Neural crest cell (in vitro differentiated cells): ENCODE measurements at regions not wholly inside any gene's neighbourhood (a gene's known extent, or its start where the extent isn't known, plus 50 kb on each side); places are given as distances from the start of the nearest gene placed in this dataset.

Source experiments
- DNase-seq: peaks from one replicate; pipeline ENCODE4 v3.0.0; 2021; ENCODE audit warnings: low read depth, mixed read lengths, low spot score
- H3K27ac Mint-ChIP-seq: one replicate; pipeline ENCODE4 v1.8.0; 2021; ENCODE audit warnings: mild to moderate bottlenecking, mixed read lengths; ENCODE audit not compliant: unreplicated experiment
- H3K27me3 Mint-ChIP-seq: 2 replicates; pipeline ENCODE4 v1.8.0; 2021; ENCODE audit warnings: low read depth, mild to moderate bottlenecking, mixed read lengths
- H3K36me3 Mint-ChIP-seq: 2 replicates; pipeline ENCODE4 v1.8.0; 2021; ENCODE audit warnings: low read depth, mild to moderate bottlenecking, mixed read lengths
- H3K4me1 Mint-ChIP-seq: 2 replicates; pipeline ENCODE4 v1.8.0; 2021; ENCODE audit warnings: mixed read lengths
- H3K4me3 Mint-ChIP-seq: one replicate; pipeline ENCODE4 v1.8.0; 2021; ENCODE audit warnings: mild to moderate bottlenecking, mixed read lengths
- H3K9me3 Mint-ChIP-seq: 2 replicates; pipeline ENCODE4 v1.8.0; 2021; ENCODE audit warnings: mixed read lengths
- TF ChIP-seq, protein P1 (sequence below): fragments of 200-600 bp; sonication (generic); conservative IDR thresholded peaks from 2 replicates; pipeline ENCODE4 v1.5.0; 2021; ENCODE audit warnings: antibody characterized with exemption, mild to moderate bottlenecking

DNA sequence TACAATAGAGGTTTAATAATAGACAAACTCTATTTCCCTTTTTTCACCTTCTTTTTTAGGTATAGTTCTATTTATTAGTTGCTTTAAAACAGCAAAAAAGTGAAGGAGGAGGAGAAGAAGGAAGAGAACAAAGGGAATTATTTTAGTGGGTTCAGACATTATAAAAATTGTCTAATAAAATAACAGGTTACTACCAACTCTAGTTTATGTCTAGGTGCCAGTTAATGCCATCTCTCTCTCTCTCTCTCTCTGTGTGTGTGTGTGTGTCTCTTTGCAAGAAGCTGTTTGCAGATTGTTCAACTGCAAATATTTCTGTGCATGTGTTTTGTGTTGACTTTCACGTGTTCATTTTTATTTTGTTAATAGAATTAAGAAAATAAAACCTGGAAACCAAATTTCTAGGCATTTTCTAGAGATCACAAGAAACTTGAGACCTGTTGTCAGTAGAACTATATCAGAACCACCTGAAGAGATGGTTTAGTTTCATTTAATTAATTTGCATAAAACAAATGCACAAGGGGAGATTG lies 313.5 kb upstream of the SGK1 start:
- no peak for DNase-seq
- Mint-ChIP-seq H3K36me3 (no peaks in the 10 kb centered on the region), H3K4me3 (no peak overlapping the region), H3K27ac (no peak overlapping the region), H3K9me3 (no peaks in the 10 kb centered on the region), H3K27me3 (no peaks in the 10 kb centered on the region), H3K4me1 (no peaks in the 10 kb centered on the region)
- TF ChIP-seq, protein P1, sequence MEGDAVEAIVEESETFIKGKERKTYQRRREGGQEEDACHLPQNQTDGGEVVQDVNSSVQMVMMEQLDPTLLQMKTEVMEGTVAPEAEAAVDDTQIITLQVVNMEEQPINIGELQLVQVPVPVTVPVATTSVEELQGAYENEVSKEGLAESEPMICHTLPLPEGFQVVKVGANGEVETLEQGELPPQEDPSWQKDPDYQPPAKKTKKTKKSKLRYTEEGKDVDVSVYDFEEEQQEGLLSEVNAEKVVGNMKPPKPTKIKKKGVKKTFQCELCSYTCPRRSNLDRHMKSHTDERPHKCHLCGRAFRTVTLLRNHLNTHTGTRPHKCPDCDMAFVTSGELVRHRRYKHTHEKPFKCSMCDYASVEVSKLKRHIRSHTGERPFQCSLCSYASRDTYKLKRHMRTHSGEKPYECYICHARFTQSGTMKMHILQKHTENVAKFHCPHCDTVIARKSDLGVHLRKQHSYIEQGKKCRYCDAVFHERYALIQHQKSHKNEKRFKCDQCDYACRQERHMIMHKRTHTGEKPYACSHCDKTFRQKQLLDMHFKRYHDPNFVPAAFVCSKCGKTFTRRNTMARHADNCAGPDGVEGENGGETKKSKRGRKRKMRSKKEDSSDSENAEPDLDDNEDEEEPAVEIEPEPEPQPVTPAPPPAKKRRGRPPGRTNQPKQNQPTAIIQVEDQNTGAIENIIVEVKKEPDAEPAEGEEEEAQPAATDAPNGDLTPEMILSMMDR: no peak

DNA sequence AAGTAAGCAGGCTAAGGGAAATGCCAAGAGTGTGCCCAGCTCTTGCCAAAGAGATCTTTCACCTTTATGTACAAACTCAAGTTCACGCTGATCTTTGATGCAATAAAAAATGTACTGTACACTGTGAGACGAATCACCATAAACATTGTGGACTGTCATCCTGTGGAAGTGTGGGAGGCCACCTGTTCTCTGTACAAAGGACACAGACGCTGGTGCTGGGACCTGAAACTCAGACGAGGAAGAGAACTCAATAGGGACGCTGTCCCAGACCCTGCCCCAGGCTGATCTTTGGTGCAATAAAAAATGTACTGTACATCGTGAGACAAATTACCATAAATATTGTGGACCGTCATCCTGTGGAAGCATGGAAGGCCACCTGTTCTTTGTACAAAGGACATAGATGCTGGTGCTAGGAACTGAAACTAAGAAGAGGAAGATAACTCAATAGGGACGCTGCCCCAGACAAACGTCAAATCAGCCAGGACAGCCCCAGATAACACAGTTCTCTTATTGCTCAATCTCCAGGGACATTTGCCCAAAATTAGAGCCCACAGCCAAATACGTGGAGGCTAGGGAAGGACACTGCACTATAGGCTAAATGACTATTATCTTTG lies 312.7 kb upstream of the SGK1 start:
- no peak overlapping the region for H3K4me3 Mint-ChIP-seq
- H3K27ac Mint-ChIP-seq: no peak overlapping the region
- no peak for DNase-seq
- H3K4me1 Mint-ChIP-seq: peaks cover 5% of the 10 kb centered on the region
- H3K27me3 Mint-ChIP-seq: no peaks in the 10 kb centered on the region
- TF ChIP-seq, protein P1: no peak
- no peaks in the 10 kb centered on the region for H3K36me3 Mint-ChIP-seq
- H3K9me3 Mint-ChIP-seq: no peaks in the 10 kb centered on the region

DNA sequence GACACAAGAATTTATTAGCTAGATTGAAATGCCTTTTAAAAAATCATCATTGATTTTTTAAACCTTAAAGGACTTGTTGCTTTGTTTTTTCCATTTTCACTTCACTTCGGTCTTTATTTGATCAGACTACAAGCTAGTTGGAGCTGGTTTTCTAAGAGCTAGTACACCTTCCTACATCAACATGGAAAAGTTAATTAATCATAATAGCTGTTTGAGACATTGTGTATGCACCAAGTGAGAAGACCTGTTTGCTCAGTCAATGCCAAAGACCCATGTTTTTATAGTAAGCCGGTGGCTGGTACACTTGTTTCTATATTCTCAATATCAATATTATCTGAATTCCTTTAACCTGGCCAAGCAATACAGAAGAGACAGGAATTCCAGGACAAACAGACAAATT lies 310.2 kb upstream of the SGK1 start:
- DNase-seq: no peak
- H3K27ac Mint-ChIP-seq: no peak overlapping the region
- no peaks in the 10 kb centered on the region for H3K9me3 Mint-ChIP-seq
- H3K27me3 Mint-ChIP-seq: no peaks in the 10 kb centered on the region
- TF ChIP-seq, protein P1: no peak
- H3K4me1 Mint-ChIP-seq: peaks cover 8% of the 10 kb centered on the region
- no peak overlapping the region for H3K4me3 Mint-ChIP-seq
- no peaks in the 10 kb centered on the region for H3K36me3 Mint-ChIP-seq

DNA sequence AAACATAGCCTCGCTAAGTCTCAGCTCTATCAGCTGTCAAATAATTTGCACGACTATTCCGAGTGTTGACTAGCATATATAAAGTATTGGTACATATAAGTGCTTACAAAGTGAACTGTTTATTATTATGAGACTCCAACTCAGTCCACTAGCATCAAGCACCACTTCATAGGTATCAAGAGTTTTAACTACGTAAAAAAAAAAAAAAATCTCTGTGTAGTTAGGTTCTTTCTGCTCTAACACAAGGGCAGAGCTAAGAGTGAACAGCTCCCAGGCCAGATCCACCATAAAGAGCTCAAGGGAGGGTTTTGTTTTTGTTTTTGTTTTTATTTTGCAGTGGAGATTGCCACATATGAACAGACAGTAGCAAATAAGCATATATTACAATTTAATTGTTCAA lies 309.8 kb upstream of the SGK1 start:
- TF ChIP-seq, protein P1: no peak
- H3K36me3 Mint-ChIP-seq: no peaks in the 10 kb centered on the region
- no peak overlapping the region for H3K27ac Mint-ChIP-seq
- no peaks in the 10 kb centered on the region for H3K9me3 Mint-ChIP-seq
- H3K4me3 Mint-ChIP-seq: no peak overlapping the region
- no peak for DNase-seq
- H3K4me1 Mint-ChIP-seq: peaks cover 10% of the 10 kb centered on the region
- H3K27me3 Mint-ChIP-seq: no peaks in the 10 kb centered on the region

DNA sequence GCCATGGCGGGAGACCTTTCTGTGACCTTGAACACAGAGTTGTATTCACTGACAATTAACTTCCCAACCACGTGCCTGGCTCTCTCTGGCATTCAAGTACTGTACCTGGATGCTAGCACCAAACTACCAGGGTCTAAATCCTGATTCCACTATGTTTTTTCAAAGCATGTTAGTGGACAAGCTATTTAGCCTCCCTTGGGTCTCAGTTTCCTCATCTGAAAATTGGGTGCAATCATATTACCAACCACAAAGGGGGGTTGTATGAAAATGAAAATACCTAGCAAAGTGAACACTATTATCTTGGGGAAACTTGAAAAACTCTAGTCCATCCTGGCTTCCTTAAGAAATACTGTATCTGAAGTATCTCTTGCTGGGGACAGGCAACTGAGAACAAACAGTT lies 308.7 kb upstream of the SGK1 start:
- no peak for DNase-seq
- Mint-ChIP-seq H3K9me3 (no peaks in the 10 kb centered on the region), H3K27me3 (no peaks in the 10 kb centered on the region), H3K4me3 (no peak overlapping the region), H3K36me3 (no peaks in the 10 kb centered on the region), H3K27ac (no peak overlapping the region), H3K4me1 (peaks cover 13% of the 10 kb centered on the region)
- TF ChIP-seq, protein P1: no peak
